Thoracic aorta (tissue), 2 donors: ENCODE measurements at regions not wholly inside any gene's neighbourhood (a gene's known extent, or its start where the extent isn't known, plus 50 kb on each side); places are given as distances from the start of the nearest gene placed in this dataset.

ENCODE experiments used
- ATAC-seq: fragments of 150-250 bp; one replicate; pipeline ENCODE4 v1.8.0; 2017; ENCODE audit warnings: low read depth; ENCODE audit not compliant: insufficient number of reproducible peaks, low FRiP score
- DNase-seq: peaks from one replicate; pipeline ENCODE4 v3.0.0-alpha.2; 2020; ENCODE audit warnings: low spot score
- H3K27ac ChIP-seq, 2 donors: fragments of 200-600 bp; sonication (generic); 1 replicate in 1 of 2; 2 replicates in 1 of 2; pipeline ENCODE4 v1.5.1; 2016; ENCODE audit warnings: mild to moderate bottlenecking in 2 of 2, moderate library complexity in 2 of 2
- H3K27me3 ChIP-seq: fragments of 200-600 bp; sonication (generic); replicated peaks from 2 replicates; pipeline ENCODE4 v1.6.0; 2016; ENCODE audit warnings: mild to moderate bottlenecking; ENCODE audit not compliant: insufficient read depth
- H3K36me3 ChIP-seq: fragments of 200-600 bp; sonication (generic); one replicate; pipeline ENCODE4 v1.5.1; 2016
- H3K4me1 ChIP-seq, 2 donors: fragments of 200-600 bp; sonication (generic); 1 replicate in 1 of 2; 2 replicates in 1 of 2; pipeline versions ENCODE4 v1.5.1 to v1.6.0; 2016; ENCODE audit warnings: low read depth in 2 of 2, mild to moderate bottlenecking in 1 of 2; ENCODE audit not compliant: control insufficient read depth in 1 of 2
- H3K4me3 ChIP-seq: fragments of 200-600 bp; sonication (generic); 2 replicates; pipeline ENCODE4 v1.5.1; 2016; ENCODE audit warnings: mild to moderate bottlenecking
- H3K9me3 ChIP-seq: fragments of 200-600 bp; sonication (generic); 2 replicates; pipeline ENCODE4 v1.5.1; 2016
- CTCF ChIP-seq: fragments of 200-600 bp; sonication (generic); IDR thresholded peaks from one replicate; pipeline ENCODE4 v1.5.1; 2019; ENCODE audit warnings: antibody characterized with exemption

- H3K27ac ChIP-seq: no peak overlapping the region
- H3K36me3 ChIP-seq: no peaks in the 10 kb centered on the region
- H3K27me3 ChIP-seq: no peaks in the 10 kb centered on the region
- no peak overlapping the region for H3K4me3 ChIP-seq
- TF ChIP-seq CTCF: no peak
- no peak for ATAC-seq
- no peaks in the 10 kb centered on the region for H3K4me1 ChIP-seq
- no peaks in the 10 kb centered on the region for H3K9me3 ChIP-seq
- no peak for DNase-seq
Observed at GRCh38 chr10:61119573-61119972, 175.6 kb upstream of the RHOBTB1 start.

- no peak for TF ChIP-seq CTCF
- Histone ChIP-seq H3K27me3 (no peaks in the 10 kb centered on the region), H3K4me3 (no peak overlapping the region), H3K4me1 (no peaks in the 10 kb centered on the region), H3K36me3 (no peaks in the 10 kb centered on the region), H3K9me3 (no peaks in the 10 kb centered on the region), H3K27ac (no peak overlapping the region)
- DNase-seq (no peak), ATAC-seq (no peak)
Observed at GRCh38 chr10:61115897-61116296, 171.9 kb upstream of the RHOBTB1 start.

GRCh38 chr10:61112771-61113170, 168.8 kb upstream of the RHOBTB1 start:
- Histone ChIP-seq H3K27ac (no peak overlapping the region), H3K9me3 (no peaks in the 10 kb centered on the region), H3K4me1 (no peaks in the 10 kb centered on the region), H3K27me3 (no peaks in the 10 kb centered on the region), H3K36me3 (no peaks in the 10 kb centered on the region), H3K4me3 (no peak overlapping the region)
- ATAC-seq: no peak
- DNase-seq: no peak
- no peak for TF ChIP-seq CTCF

- DNase-seq: no peak
- no peak overlapping the region for H3K4me3 ChIP-seq
- no peak overlapping the region for H3K27ac ChIP-seq
- ATAC-seq: no peak
- no peaks in the 10 kb centered on the region for H3K9me3 ChIP-seq
- H3K27me3 ChIP-seq: no peaks in the 10 kb centered on the region
- TF ChIP-seq CTCF: no peak
- no peaks in the 10 kb centered on the region for H3K36me3 ChIP-seq
- H3K4me1 ChIP-seq: no peaks in the 10 kb centered on the region
Observed at GRCh38 chr10:61110936-61111335, 167.0 kb upstream of the RHOBTB1 start.

GRCh38 chr10:61110188-61110844, 166.3 kb upstream of the RHOBTB1 start:
- DNase-seq: no peak
- no peak overlapping the region for H3K4me3 ChIP-seq
- H3K27ac ChIP-seq: no peak overlapping the region
- no peaks in the 10 kb centered on the region for H3K4me1 ChIP-seq
- H3K27me3 ChIP-seq: no peaks in the 10 kb centered on the region
- no peaks in the 10 kb centered on the region for H3K9me3 ChIP-seq
- TF ChIP-seq CTCF: no peak
- ATAC-seq: no peak
- H3K36me3 ChIP-seq: no peaks in the 10 kb centered on the region
